Psoas muscle (tissue), 7 donors: ENCODE measurements at regions not wholly inside any gene's neighbourhood (a gene's known extent, or its start where the extent isn't known, plus 50 kb on each side); places are given as distances from the start of the nearest gene placed in this dataset.

Experiments used
- ATAC-seq, 4 donors: fragments of 200-7000 bp; cut with Tn5 transposase; one replicate each; pipeline ENCODE4 v1.9.1; 2020; ENCODE audit warnings: moderate library complexity in 3 of 4, mild to moderate bottlenecking in 2 of 4
- DNase-seq, 2 donors: peaks; one replicate each; pipeline ENCODE4 v3.0.0-alpha.2; 2020
- H3K27ac ChIP-seq: fragments of 200-600 bp; one replicate; pipeline ENCODE4 v1.8.0; 2022
- H3K27me3 ChIP-seq, 3 donors: fragments of 200-600 bp in 1 of 3; one replicate each; pipeline versions ENCODE4 v1.6.1 to v1.8.0; 2013 to 2022; ENCODE audit warnings: low read length in 2 of 3, mild to moderate bottlenecking in 2 of 3, moderate library complexity in 1 of 3; ENCODE audit not compliant: insufficient read depth in 3 of 3
- H3K36me3 ChIP-seq, 2 donors: fragments of 200-600 bp in 1 of 2; one replicate each; pipeline versions ENCODE4 v1.6.1 to v1.8.0; 2013 to 2022; ENCODE audit warnings: low read depth in 1 of 2, mild to moderate bottlenecking in 1 of 2, moderate library complexity in 1 of 2; ENCODE audit not compliant: insufficient read depth in 1 of 2
- H3K4me1 ChIP-seq: fragments of 200-600 bp; one replicate; pipeline ENCODE4 v1.8.0; 2022
- H3K4me3 ChIP-seq: fragments of 200-600 bp; one replicate; pipeline ENCODE4 v1.8.0; 2022; ENCODE audit warnings: mild to moderate bottlenecking
- H3K9me3 ChIP-seq: fragments of 200-600 bp; one replicate; pipeline ENCODE4 v1.8.0; 2022
- WGBS, 3 donors: extraction: QIAGEN DNeasy Blood & Tissue Kit; methylation state at CpG; one replicate each; pipeline versions ENCODE4 v1.1.6 to v1.1.7; 2013; 5-methylcytosine and 5-hydroxymethylcytosine counted together
- intact Hi-C, 2 donors: fragments of 100-400 bp; cut with DNase I; formaldehyde crosslinking; loops; one replicate each; pipeline versions ENCODE4 v1.11.0 to v1.14.2; 2022
- TF ChIP-seq, protein P1 (sequence below): fragments of 200-600 bp; IDR thresholded peaks from one replicate; pipeline ENCODE4 v1.8.0; 2022; ENCODE audit warnings: antibody characterized with exemption
- donor health status: healthy with polysubstance abuse.
- donor health status: DM: no; HTN: no; CAD: no; lungs with moderate emphysema.
- donor health status: Bipolar disorder and iron deficiency.
- donor health status: healthy.
- donor health status: DM: yes; HTN: yes; CAD: no.
- donor health status: DM: no; HTN: no; CAD: no.
- donor health status: DM: yes; HTN: yes; CAD: no.

- Histone ChIP-seq H3K4me1 (no peaks in the 10 kb centered on the region), H3K27ac (no peak overlapping the region), H3K36me3 (no peaks in the 10 kb centered on the region), H3K9me3 (no peaks in the 10 kb centered on the region), H3K4me3 (no peak overlapping the region), H3K27me3 (no peaks in the 10 kb centered on the region)
- 69 to 80% (median 70%) methylated on average over 7 of the region's 7 CpGs for WGBS, 3 donors
- intact Hi-C loops: no loop called here
- no peak for ATAC-seq
- no peak for DNase-seq
- TF ChIP-seq, protein P1, sequence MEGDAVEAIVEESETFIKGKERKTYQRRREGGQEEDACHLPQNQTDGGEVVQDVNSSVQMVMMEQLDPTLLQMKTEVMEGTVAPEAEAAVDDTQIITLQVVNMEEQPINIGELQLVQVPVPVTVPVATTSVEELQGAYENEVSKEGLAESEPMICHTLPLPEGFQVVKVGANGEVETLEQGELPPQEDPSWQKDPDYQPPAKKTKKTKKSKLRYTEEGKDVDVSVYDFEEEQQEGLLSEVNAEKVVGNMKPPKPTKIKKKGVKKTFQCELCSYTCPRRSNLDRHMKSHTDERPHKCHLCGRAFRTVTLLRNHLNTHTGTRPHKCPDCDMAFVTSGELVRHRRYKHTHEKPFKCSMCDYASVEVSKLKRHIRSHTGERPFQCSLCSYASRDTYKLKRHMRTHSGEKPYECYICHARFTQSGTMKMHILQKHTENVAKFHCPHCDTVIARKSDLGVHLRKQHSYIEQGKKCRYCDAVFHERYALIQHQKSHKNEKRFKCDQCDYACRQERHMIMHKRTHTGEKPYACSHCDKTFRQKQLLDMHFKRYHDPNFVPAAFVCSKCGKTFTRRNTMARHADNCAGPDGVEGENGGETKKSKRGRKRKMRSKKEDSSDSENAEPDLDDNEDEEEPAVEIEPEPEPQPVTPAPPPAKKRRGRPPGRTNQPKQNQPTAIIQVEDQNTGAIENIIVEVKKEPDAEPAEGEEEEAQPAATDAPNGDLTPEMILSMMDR: no peak
Observed at GRCh38 chr13:97752961-97753668, 200.4 kb upstream of the IPO5 start.

GRCh38 chr13:97753942-97754670 lies 199.4 kb upstream of the IPO5 start:
- TF ChIP-seq, protein P1: no peak
- no peak overlapping the region for H3K27ac ChIP-seq
- H3K9me3 ChIP-seq: no peaks in the 10 kb centered on the region
- no peak for DNase-seq
- WGBS, 3 donors: 72 to 85% (median 74%) methylated on average over 5 of the region's 5 CpGs
- H3K36me3 ChIP-seq: no peaks in the 10 kb centered on the region
- H3K4me3 ChIP-seq: no peak overlapping the region
- intact Hi-C loops: no loop called here
- H3K27me3 ChIP-seq: no peaks in the 10 kb centered on the region
- no peak for ATAC-seq
- H3K4me1 ChIP-seq: no peaks in the 10 kb centered on the region

DNA sequence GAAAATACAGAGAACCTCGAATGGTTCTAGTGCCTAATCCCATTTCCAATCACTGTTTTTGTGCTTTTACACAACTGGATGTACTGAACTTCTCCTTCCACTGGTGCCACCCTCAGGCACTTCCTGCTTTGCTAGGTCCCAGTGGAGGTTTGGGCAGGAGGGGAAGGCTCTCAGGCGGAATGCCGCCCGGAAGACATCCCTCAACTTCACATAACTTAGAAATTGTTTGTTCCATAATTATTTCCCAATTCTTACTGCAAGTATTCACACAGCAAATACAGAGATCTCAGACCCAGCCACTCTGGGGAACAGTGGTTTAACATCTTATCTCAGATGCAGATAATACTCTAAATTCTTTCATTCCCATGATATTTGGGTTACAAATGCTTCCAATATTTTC lies 195.7 kb upstream of the IPO5 start:
- WGBS, 3 donors: 69 to 75% (median 75%) methylated on average over 4 of the region's 4 CpGs
- Histone ChIP-seq H3K36me3 (no peaks in the 10 kb centered on the region), H3K27ac (no peak overlapping the region), H3K4me1 (no peaks in the 10 kb centered on the region), H3K4me3 (no peak overlapping the region), H3K27me3 (no peaks in the 10 kb centered on the region), H3K9me3 (no peaks in the 10 kb centered on the region)
- TF ChIP-seq, protein P1: no peak
- ATAC-seq: peak in 1 of 4 donors; percentile 37
- intact Hi-C loops: no loop called here
- DNase-seq: peak in 1 of 2 donors; percentile 19

DNA sequence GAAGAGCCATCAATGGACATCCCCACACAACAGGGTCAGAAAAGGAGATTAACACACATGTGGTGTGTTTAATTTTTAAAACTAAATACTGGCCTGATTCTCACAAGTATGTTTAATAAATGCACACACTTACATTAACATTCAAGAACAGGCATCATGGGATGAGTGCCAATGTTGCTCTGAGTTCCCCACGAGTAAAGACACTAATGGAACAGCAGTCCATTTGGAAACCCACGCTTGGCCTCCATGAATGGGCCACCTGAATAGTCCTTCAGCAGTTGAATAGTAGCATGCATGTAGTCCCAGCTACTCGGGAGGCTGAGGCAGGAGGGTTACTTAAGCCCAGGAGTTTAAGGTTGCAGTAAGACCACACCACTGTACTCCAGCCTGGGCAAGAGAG lies 195.2 kb upstream of the IPO5 start:
- no peak for DNase-seq
- intact Hi-C loops: no loop called here
- Histone ChIP-seq H3K36me3 (no peaks in the 10 kb centered on the region), H3K27me3 (no peaks in the 10 kb centered on the region), H3K27ac (no peak overlapping the region), H3K4me1 (no peaks in the 10 kb centered on the region), H3K4me3 (no peak overlapping the region), H3K9me3 (no peaks in the 10 kb centered on the region)
- no peak for ATAC-seq
- TF ChIP-seq, protein P1: no peak
- WGBS, 3 donors: 36 to 48% (median 40%) methylated on average over 3 of the region's 3 CpGs
